Stimulated activated CD8-positive, alpha-beta memory T cell treated with anti-CD3 and anti-CD28 coated beads, Interleukin-7, amount 100 ng/mL, for 1 hour (primary cell): ENCODE measurements at regions not wholly inside any gene's neighbourhood (a gene's known extent, or its start where the extent isn't known, plus 50 kb on each side); places are given as distances from the start of the nearest gene placed in this dataset.

Source experiments
- DNase-seq, 2 donors: peaks; one replicate each; pipeline ENCODE4 v3.0.0-alpha.2; 2020; ENCODE audit warnings: low read depth in 2 of 2

- DNase-seq: no peak
Observed at GRCh38 chr12:4049298-4050080, 176.3 kb upstream of the PARP11 start.

- DNase-seq: no peak
Observed at GRCh38 chr12:4047421-4047820, 174.2 kb upstream of the PARP11 start.

- DNase-seq: no peak
Observed at GRCh38 chr12:4046495-4046840, 173.3 kb upstream of the PARP11 start.

- no peak for DNase-seq
Observed at GRCh38 chr12:4045786-4046494, 172.7 kb upstream of the PARP11 start.

- DNase-seq: no peak
Observed at GRCh38 chr12:4044736-4045730, 171.8 kb upstream of the PARP11 start.

GRCh38 chr12:4044101-4044500 is 170.9 kb upstream of the PARP11 start:
- no peak for DNase-seq

GRCh38 chr12:4041187-4041885 is 168.1 kb upstream of the PARP11 start:
- DNase-seq: no peak

- DNase-seq: no peak
Observed at GRCh38 chr12:4039931-4040330, 166.7 kb upstream of the PARP11 start.

GRCh38 chr12:4037747-4038312 is 164.6 kb upstream of the PARP11 start:
- no peak for DNase-seq

GRCh38 chr12:4036671-4037271 is 163.6 kb upstream of the PARP11 start:
- DNase-seq: no peak

GRCh38 chr12:4034921-4035320 is 161.7 kb upstream of the PARP11 start:
- no peak for DNase-seq

- no peak for DNase-seq
Observed at GRCh38 chr12:4032924-4033615, 159.9 kb upstream of the PARP11 start.

- DNase-seq: no peak
Observed at GRCh38 chr12:4031703-4032291, 158.6 kb upstream of the PARP11 start.

- peak; percentile 42 to 47 for DNase-seq
Observed at GRCh38 chr12:4030929-4031702, 157.9 kb upstream of the PARP11 start.

- DNase-seq: peak; percentile 7 to 42
Observed at GRCh38 chr12:4027412-4027811, 154.2 kb upstream of the PARP11 start.

GRCh38 chr12:4026517-4026916 is 153.3 kb upstream of the PARP11 start:
- DNase-seq: no peak

- DNase-seq: no peak
Observed at GRCh38 chr12:4026020-4026358, 152.8 kb upstream of the PARP11 start.

GRCh38 chr12:4025181-4026019 is 152.2 kb upstream of the PARP11 start:
- no peak for DNase-seq
